CMK (cell line): ENCODE measurements at regions not wholly inside any gene's neighbourhood (a gene's known extent, or its start where the extent isn't known, plus 50 kb on each side); places are given as distances from the start of the nearest gene placed in this dataset.
A peak's percentile ranks its signal among the peaks of the same experiment; 100 is the strongest.
"Not testable (repeated sequence)": the region's sequence is repeated elsewhere in the genome, so short reads cannot be mapped to it uniquely, and the experiment has no call there.

Experiments
- DNase-seq: peaks from one replicate; pipeline ENCODE4 v3.0.0-alpha.2; 2010; ENCODE audit warnings: low read depth

- not testable (repeated sequence) for DNase-seq
These were observed 279.9 kb downstream of the PLS3 start for GRCh38 chrX:115840729-115841409.

GRCh38 chrX:115850986-115851385, 290.0 kb downstream of the PLS3 start:
- DNase-seq, result not testable (repeated sequence)

GRCh38 chrX:115853260-115853659, 292.3 kb downstream of the PLS3 start:
- DNase-seq, result not testable (repeated sequence)

DNA sequence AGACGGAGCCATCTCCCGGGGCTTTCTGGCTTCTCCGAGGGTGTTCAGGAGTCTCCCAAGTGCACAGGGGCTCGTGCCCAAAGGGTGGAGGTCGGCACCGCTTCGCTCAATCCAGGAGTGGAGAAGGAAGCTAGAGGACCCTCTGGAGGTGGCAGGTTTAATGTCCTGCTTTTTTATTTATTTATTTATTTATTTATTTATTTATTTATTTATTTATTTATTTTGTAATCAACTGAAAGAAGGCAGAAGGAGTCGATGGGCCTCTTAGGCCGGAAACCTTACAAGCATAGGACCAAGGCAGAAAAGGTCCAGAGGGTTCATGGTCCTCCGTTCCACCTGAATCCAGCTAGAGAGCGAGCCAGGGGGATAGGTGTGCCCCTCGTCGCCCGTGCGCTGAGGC, 289.4 kb upstream of the AGTR2 start:
- DNase-seq, result not testable (repeated sequence)

- DNase-seq, result not testable (repeated sequence)
These were observed 286.4 kb upstream of the AGTR2 start for GRCh38 chrX:115884121-115884520.

- not testable (repeated sequence) for DNase-seq
These were observed 282.5 kb upstream of the AGTR2 start for GRCh38 chrX:115888041-115888440.

DNA sequence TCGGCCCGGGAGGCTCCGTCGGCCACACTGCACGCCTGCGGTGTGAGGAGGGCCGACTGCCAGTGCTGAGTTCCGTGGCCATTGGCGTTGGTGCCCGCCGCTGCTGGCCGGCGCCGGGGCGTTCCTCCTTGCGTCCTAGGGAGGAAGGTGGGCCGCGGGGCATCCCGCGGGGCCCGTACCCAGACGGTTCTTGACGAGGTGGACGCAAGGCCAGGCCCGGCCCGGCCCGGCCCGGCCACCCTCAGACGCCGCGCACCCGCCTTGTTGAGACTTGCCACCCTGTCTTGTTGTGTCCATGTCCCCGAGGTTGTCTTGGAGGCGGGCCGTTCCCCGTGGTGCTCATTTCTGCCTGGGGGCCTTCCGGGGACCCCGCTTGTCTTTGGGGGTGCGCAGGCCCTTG, 282.0 kb upstream of the AGTR2 start:
- DNase-seq, result not testable (repeated sequence)

GRCh38 chrX:115889121-115889890, 281.2 kb upstream of the AGTR2 start:
- no peak for DNase-seq

GRCh38 chrX:115892056-115892708, 278.4 kb upstream of the AGTR2 start:
- no peak for DNase-seq

- DNase-seq, result no peak
These were observed 277.5 kb upstream of the AGTR2 start for GRCh38 chrX:115892787-115893671.

- no peak for DNase-seq
These were observed 276.5 kb upstream of the AGTR2 start for GRCh38 chrX:115894087-115894486.

DNA sequence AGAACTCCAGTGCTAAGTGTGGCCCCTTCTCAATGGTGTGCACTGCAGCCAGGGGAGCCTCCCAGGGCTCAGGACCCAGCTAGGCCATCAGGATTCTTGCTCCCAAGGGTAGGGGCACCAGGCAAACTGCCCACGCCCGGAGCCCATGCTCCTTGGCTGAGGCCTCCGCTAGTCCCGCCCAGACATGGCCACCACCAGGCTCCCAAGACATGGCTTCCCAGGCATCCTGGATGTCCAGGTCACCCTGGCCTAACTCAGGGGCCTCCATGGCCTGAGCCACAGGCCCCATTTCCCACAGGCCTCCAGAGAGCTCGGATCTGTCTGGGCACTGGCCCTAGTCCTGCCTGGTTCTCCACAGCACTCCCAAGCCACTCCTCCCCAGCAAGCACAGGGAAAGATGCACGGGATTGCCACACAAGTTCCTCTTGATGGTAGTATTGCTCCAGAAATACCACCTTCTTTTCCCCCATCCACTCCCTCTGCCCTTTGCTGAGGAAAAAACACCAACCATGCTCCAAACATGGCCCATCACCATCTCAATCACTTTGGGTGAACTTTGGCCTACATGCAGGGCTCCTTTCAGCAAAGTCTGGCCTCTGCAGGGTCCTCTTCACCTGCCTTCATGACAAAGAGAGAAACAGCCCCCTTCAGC, 274.7 kb upstream of the AGTR2 start:
- no peak for DNase-seq

GRCh38 chrX:115896362-115896761, 274.2 kb upstream of the AGTR2 start:
- DNase-seq, result no peak

- no peak for DNase-seq
These were observed 272.6 kb upstream of the AGTR2 start for GRCh38 chrX:115897956-115898355.

GRCh38 chrX:115898382-115899001, 272.1 kb upstream of the AGTR2 start:
- peak; percentile 30 for DNase-seq

- no peak for DNase-seq
These were observed 270.1 kb upstream of the AGTR2 start for GRCh38 chrX:115900425-115900824.

- no peak for DNase-seq
These were observed 269.3 kb upstream of the AGTR2 start for GRCh38 chrX:115901241-115901640.

DNA sequence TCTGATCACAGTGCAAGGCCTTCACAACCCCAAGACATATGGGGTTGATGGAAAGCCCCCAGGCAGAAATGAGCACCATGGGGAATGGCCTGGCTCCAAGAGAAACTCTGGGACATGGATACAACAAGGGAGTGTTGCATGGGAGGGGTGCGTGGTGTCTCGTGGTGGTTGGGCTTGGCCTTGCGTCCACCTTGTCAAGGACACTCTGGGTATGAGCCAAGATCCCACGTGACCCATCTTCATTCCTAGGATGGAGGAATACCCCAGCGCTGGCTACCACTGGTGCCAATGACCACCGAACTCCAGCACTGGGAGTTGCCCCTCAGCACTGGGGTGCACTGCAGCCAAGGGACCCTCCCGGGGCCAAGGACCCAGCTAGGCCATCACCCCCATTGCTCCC, 267.5 kb upstream of the AGTR2 start:
- no peak for DNase-seq

DNA sequence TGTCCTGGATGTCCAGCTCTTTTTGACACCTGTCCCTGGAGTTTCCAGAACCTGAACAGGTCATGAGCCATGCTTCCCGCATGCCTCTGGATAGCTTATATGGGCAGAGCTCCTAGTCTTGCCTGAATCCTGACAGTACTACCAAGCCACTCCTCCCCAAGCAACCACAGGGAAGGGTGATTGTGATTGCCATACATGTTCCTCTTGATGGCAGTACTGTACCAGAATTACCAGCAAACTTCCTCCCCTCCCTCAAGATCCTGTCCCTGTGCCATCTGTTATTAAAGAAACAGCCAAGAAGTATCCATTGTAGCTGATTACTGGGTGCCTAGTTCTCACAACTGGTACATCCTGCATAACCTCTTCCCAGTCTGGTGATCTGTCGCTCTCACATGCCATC, 264.3 kb upstream of the AGTR2 start:
- no peak for DNase-seq

GRCh38 chrX:115906881-115907280, 263.7 kb upstream of the AGTR2 start:
- DNase-seq, result no peak

GRCh38 chrX:115909017-115909416, 261.5 kb upstream of the AGTR2 start:
- no peak for DNase-seq
